VCaP (cell line): ENCODE measurements at regions not wholly inside any gene's neighbourhood (a gene's known extent, or its start where the extent isn't known, plus 50 kb on each side); places are given as distances from the start of the nearest gene placed in this dataset.

Source experiments
- H3K27ac ChIP-seq: fragments of 450-650 bp; 2 replicates; pipeline ENCODE4 v1.5.1; 2017
- CTCF ChIP-seq: fragments of 450-650 bp; conservative IDR thresholded peaks from 2 replicates; pipeline ENCODE4 v1.5.1; 2017; ENCODE audit warnings: mild to moderate bottlenecking, moderate library complexity

- no peak overlapping the region for H3K27ac ChIP-seq
- no peak for TF ChIP-seq CTCF
Observed at GRCh38 chr5:71825992-71826391, 106.9 kb downstream of the CARTPT start.

- H3K27ac ChIP-seq, result no peak overlapping the region
Observed at GRCh38 chr5:71828291-71829040, 109.4 kb downstream of the CARTPT start.

DNA sequence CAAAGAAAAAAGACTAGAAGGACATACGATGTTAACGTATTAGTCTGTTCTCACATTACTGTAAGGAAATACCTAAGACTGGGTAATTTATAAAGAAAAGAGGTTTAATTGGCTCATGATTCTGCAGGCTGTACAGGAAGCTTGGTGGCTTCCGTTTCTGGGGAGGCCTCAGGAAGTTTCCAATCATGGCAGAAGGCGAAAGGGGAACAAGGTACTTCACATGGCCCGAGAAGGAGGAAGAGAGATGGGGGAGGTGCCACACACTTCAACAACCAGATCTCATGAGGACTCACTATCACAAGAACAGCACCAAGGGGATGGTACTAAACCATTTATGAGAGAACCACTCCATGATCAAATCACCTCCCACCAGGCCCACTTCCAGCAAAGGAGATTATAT is 110.1 kb downstream of the CARTPT start:
- no peak for TF ChIP-seq CTCF
- no peak overlapping the region for H3K27ac ChIP-seq

More at GRCh38 chr5:71828291-71829040, 109.4 kb downstream of the CARTPT start:
- no peak for TF ChIP-seq CTCF

- no peak for TF ChIP-seq CTCF
- peak overlapping the region; percentile 54 for H3K27ac ChIP-seq
Observed at GRCh38 chr5:71830681-71831539, 111.8 kb downstream of the CARTPT start.

DNA sequence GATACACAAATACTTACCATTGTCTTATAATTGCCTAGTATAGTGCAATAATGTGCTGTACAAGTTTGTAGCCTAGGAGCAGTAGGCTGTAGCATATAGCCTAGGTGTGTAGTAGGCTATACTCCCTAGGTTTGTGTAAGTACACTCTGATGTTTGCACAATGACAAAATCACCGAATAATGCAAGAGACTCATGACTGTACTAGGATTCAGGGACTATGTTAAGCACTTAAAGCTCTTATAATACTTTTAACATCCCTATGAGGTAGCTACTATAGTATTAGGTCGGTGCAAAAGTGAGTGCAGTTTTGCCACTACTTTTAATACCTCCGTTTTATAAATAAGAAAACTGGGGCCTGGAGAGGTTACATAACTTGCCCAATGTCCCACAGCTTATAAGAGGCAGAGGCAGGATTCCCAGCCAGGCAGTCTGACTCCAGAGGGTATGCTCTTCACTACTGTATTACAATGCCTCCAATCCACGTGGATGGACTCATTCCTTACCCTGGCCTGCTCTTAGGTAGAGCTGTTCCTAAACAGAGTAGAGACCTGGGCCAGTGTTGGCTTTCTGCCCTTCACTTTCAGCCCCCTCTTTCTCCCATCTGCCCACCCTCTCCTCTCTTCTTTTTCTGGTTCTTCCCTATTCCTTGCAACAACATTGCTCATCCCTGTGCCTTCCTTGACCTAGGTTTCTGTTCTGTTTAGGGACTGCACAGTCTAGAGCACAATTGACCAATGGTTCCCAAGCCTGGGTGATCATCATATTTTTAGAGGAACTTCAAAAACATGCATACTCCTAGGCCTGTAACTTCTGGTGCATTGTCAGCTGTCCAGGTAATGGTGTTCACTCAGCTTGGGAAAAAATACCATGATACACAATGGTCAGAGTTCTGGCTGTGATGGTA is 114.0 kb downstream of the CARTPT start:
- no peak for TF ChIP-seq CTCF
- H3K27ac ChIP-seq, result no peak overlapping the region

DNA sequence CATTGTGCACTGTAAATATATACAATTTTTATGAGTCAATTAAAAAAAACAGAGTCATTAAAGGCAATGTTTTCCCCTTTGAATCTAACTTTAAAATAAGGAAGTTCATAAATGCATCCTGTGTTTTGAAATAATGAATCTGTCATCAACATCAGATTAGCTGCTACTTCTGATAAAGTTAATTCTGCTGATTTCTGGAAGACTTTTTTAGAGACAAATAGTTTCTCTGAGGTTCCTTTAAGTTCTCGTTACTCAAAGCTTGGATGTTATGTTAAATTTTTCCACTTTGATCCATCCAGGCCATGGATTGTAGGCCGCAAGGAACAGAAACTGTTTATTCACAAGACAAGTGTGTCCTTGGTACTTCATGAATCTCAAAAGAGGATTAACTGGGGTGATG is 115.5 kb downstream of the CARTPT start:
- H3K27ac ChIP-seq, result no peak overlapping the region
- no peak for TF ChIP-seq CTCF
